ENCODE measurements at regions not wholly inside any gene's neighbourhood (a gene's known extent, or its start where the extent isn't known, plus 50 kb on each side); places are given as distances from the start of the nearest gene placed in this dataset.

- no peak for DNase-seq (ENCODE audit: missing footprints)
- no peak for ATAC-seq
- intact Hi-C loops (cut with DNase I): no loop called here
Observed at GRCh38 chr2:57296795-57297517, 749.6 kb upstream of the VRK2 start.

GRCh38 chr2:57313678-57314077, 732.9 kb upstream of the VRK2 start:
- DNase-seq (ENCODE audit: missing footprints): no peak
- ATAC-seq: no peak
- intact Hi-C loops (cut with DNase I): no loop called here

GRCh38 chr2:57314682-57315081, 731.9 kb upstream of the VRK2 start:
- intact Hi-C loops (cut with DNase I): no loop called here
- ATAC-seq: no peak
- DNase-seq (ENCODE audit: missing footprints): no peak

GRCh38 chr2:57330447-57330846, 716.2 kb upstream of the VRK2 start:
- no peak for DNase-seq (ENCODE audit: missing footprints)
- ATAC-seq: no peak
- intact Hi-C loops (cut with DNase I): no loop called here

- ATAC-seq (no peak), DNase-seq (ENCODE audit: missing footprints) (no peak)
- intact Hi-C loops (cut with DNase I): no loop called here
Observed at GRCh38 chr2:57333221-57333620, 713.4 kb upstream of the VRK2 start.

- intact Hi-C loops (cut with DNase I): no loop called here
- ATAC-seq (no peak), DNase-seq (ENCODE audit: missing footprints) (no peak)
Observed at GRCh38 chr2:57343391-57344006, 703.1 kb upstream of the VRK2 start.

GRCh38 chr2:57368190-57368589, 678.4 kb upstream of the VRK2 start:
- ATAC-seq (no peak), DNase-seq (ENCODE audit: missing footprints) (no peak)
- intact Hi-C loops (cut with DNase I): no loop called here

- no peak for ATAC-seq
- intact Hi-C loops (cut with DNase I): no loop called here
- DNase-seq (ENCODE audit: missing footprints): no peak
Observed at GRCh38 chr2:57370882-57371585, 675.6 kb upstream of the VRK2 start.

GRCh38 chr2:57372237-57372984, 674.2 kb upstream of the VRK2 start:
- intact Hi-C loops (cut with DNase I): no loop called here
- ATAC-seq (no peak), DNase-seq (ENCODE audit: missing footprints) (no peak)

GRCh38 chr2:57373530-57373929, 673.1 kb upstream of the VRK2 start:
- intact Hi-C loops (cut with DNase I): no loop called here

GRCh38 chr2:57376985-57377384, 669.6 kb upstream of the VRK2 start:
- ATAC-seq (no peak), DNase-seq (ENCODE audit: missing footprints) (no peak)
- intact Hi-C loops (cut with DNase I): no loop called here

More at GRCh38 chr2:57373530-57373929, 673.1 kb upstream of the VRK2 start:
- no peak for DNase-seq (ENCODE audit: missing footprints)
- ATAC-seq: no peak

GRCh38 chr2:57386305-57386704, 660.3 kb upstream of the VRK2 start:
- DNase-seq (ENCODE audit: missing footprints) (no peak), ATAC-seq (no peak)
- intact Hi-C loops (cut with DNase I): no loop called here

- no peak for ATAC-seq
- DNase-seq (ENCODE audit: missing footprints): no peak
- intact Hi-C loops (cut with DNase I): no loop called here
Observed at GRCh38 chr2:57396355-57397098, 650.1 kb upstream of the VRK2 start.

GRCh38 chr2:57397550-57398360, 648.9 kb upstream of the VRK2 start:
- DNase-seq (ENCODE audit: missing footprints): peak; percentile 59
- intact Hi-C loops (cut with DNase I): no loop called here
- ATAC-seq: no peak

- no peak for ATAC-seq
- intact Hi-C loops (cut with DNase I): no loop called here
- no peak for DNase-seq (ENCODE audit: missing footprints)
Observed at GRCh38 chr2:57399057-57399456, 647.5 kb upstream of the VRK2 start.

- DNase-seq (ENCODE audit: missing footprints) (no peak), ATAC-seq (no peak)
- intact Hi-C loops (cut with DNase I): no loop called here
Observed at GRCh38 chr2:57402096-57402495, 644.5 kb upstream of the VRK2 start.

- intact Hi-C loops (cut with DNase I): no loop called here
- DNase-seq (ENCODE audit: missing footprints) (no peak), ATAC-seq (no peak)
Observed at GRCh38 chr2:57402755-57403154, 643.9 kb upstream of the VRK2 start.

- DNase-seq (ENCODE audit: missing footprints) (no peak), ATAC-seq (no peak)
- intact Hi-C loops (cut with DNase I): no loop called here
Observed at GRCh38 chr2:57407772-57408201, 638.8 kb upstream of the VRK2 start.
